Erythroblast (primary cell): ENCODE measurements at regions not wholly inside any gene's neighbourhood (a gene's known extent, or its start where the extent isn't known, plus 50 kb on each side); places are given as distances from the start of the nearest gene placed in this dataset.
"Not testable (repeated sequence)": the region's sequence is repeated elsewhere in the genome, so short reads cannot be mapped to it uniquely, and the experiment has no call there.

Source experiments
- GATA1 ChIP-seq: IDR thresholded peaks from 2 replicates; pipeline ENCODE4 v1.6.1; 2011; ENCODE audit warnings: low read depth, mild to moderate bottlenecking, control low read depth, low read length, moderate library complexity
- POLR2A ChIP-seq: IDR thresholded peaks from 2 replicates; pipeline ENCODE4 v1.6.1; 2011; ENCODE audit warnings: mild to moderate bottlenecking, low read length

DNA sequence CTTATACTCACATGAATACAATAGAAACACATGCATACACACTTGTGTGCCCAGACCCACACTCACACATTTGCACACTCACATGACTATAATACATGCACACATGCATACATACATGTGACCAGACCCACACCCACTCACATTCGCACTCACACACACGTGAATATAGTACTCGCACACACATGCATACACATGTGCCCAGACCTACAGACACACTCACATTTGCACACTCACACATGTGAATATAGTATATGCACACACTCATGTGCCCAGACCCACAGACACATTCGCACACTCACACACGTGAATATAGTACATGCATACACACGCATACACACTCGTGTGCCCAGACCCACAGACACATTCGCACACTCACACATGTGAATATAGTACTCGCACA lies 197.4 kb upstream of the ZNF469 start:
- not testable (repeated sequence) for TF ChIP-seq POLR2A, GATA1
